ENCODE measurements at regions not wholly inside any gene's neighbourhood (a gene's known extent, or its start where the extent isn't known, plus 50 kb on each side); places are given as distances from the start of the nearest gene placed in this dataset.

GRCh38 chr18:40380686-40381439 is 1574.2 kb upstream of the PIK3C3 start:
- Histone ChIP-seq H3K36me3 (no peaks in the 10 kb centered on the region), H3K4me3 (no peak overlapping the region), H3K9me3 (no peaks in the 10 kb centered on the region), H3K27ac (no peak overlapping the region), H3K4me1 (no peaks in the 10 kb centered on the region), H3K27me3 (no peaks in the 10 kb centered on the region)
- peak in 1 of 3 donors; percentile 26 for DNase-seq
- TF ChIP-seq CTCF (IDR thresholded peaks at IDR 0.05) = no peak
- TF ChIP-seq POLR2A (IDR thresholded peaks at IDR 0.05) = no peak

GRCh38 chr18:40375837-40376236 is 1579.2 kb upstream of the PIK3C3 start:
- no peaks in the 10 kb centered on the region for H3K4me1 ChIP-seq
- no peak for DNase-seq
- no peak overlapping the region for H3K27ac ChIP-seq
- H3K36me3 ChIP-seq = no peaks in the 10 kb centered on the region
- TF ChIP-seq CTCF (IDR thresholded peaks at IDR 0.05) (no peak), POLR2A (IDR thresholded peaks at IDR 0.05) (no peak)
- H3K27me3 ChIP-seq = no peaks in the 10 kb centered on the region
- no peaks in the 10 kb centered on the region for H3K9me3 ChIP-seq
- no peak overlapping the region for H3K4me3 ChIP-seq

DNA sequence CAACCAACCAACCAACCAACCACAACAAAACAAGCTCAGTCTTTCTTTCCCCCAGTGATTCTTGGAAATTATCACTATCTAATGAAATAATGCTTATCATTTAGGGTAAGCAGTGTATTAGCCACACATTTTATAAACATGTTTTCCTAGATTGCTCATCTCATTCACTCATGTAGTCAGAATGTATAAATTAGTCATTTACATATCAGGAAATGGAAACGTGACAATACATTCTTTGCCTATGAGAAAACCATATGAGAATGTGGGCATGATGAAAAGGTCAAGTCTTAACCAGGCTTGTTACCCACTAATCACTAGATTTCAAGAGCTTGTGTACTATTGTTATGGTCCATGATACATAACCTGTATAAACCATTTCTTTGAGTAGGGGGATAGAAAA is 1583.4 kb upstream of the PIK3C3 start:
- no peak for DNase-seq
- no peak overlapping the region for H3K4me3 ChIP-seq
- no peak overlapping the region for H3K27ac ChIP-seq
- H3K4me1 ChIP-seq = no peaks in the 10 kb centered on the region
- H3K9me3 ChIP-seq = no peaks in the 10 kb centered on the region
- no peak for TF ChIP-seq POLR2A (IDR thresholded peaks at IDR 0.05)
- no peak for TF ChIP-seq CTCF (IDR thresholded peaks at IDR 0.05)
- H3K27me3 ChIP-seq = no peaks in the 10 kb centered on the region
- no peaks in the 10 kb centered on the region for H3K36me3 ChIP-seq

DNA sequence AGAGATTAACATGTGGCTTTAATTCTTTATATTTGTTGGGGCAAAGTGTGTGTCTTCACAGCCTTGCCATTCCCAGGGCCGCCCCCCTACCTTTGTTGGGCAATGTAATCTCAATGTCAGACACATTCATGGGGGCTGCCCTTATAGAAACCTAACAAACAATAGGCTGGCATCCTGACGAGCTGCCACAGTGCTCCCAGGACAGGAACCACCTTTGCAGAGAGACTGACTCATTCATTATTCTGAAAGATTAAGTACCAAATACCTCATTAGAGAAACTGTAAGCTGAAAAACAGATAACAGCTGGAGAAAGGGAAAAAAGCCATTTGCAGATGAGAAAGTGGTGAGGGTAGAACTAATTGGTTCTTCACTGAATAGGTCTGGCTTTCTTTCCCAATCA is 1587.5 kb upstream of the PIK3C3 start:
- no peak for DNase-seq
- Histone ChIP-seq H3K36me3 (no peaks in the 10 kb centered on the region), H3K27me3 (no peaks in the 10 kb centered on the region), H3K9me3 (no peaks in the 10 kb centered on the region), H3K27ac (no peak overlapping the region), H3K4me3 (no peak overlapping the region), H3K4me1 (no peaks in the 10 kb centered on the region)
- TF ChIP-seq POLR2A (IDR thresholded peaks at IDR 0.05) (no peak), CTCF (IDR thresholded peaks at IDR 0.05) (no peak)

- no peak for DNase-seq
- no peak overlapping the region for H3K27ac ChIP-seq
- no peak for TF ChIP-seq POLR2A (IDR thresholded peaks at IDR 0.05)
- TF ChIP-seq CTCF (IDR thresholded peaks at IDR 0.05) = no peak
- H3K9me3 ChIP-seq = no peaks in the 10 kb centered on the region
- no peaks in the 10 kb centered on the region for H3K27me3 ChIP-seq
- H3K36me3 ChIP-seq = no peaks in the 10 kb centered on the region
- H3K4me1 ChIP-seq = no peaks in the 10 kb centered on the region
- no peak overlapping the region for H3K4me3 ChIP-seq
Measured at GRCh38 chr18:40366521-40366920, 1588.5 kb upstream of the PIK3C3 start.

DNA sequence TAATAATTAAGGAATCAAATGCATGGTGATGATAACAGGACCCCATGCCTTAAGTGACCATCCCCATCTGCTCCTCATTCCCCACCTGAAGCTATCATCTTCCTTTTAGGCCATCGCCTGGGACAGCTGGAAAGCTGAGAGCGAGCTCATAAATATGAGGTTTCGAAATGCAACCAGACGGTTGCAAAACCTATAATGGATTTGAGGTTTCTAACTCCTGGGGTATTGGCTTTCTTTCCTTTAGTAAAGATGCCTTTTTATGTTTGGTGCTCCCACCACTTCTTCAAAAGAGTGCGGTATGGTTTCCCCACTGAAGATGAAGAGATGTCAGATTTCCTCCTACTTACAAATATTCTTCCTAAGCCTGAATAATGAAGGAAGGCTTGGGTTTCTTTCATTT is 1589.5 kb upstream of the PIK3C3 start:
- Histone ChIP-seq H3K27ac (no peak overlapping the region), H3K27me3 (no peaks in the 10 kb centered on the region), H3K36me3 (no peaks in the 10 kb centered on the region), H3K4me1 (no peaks in the 10 kb centered on the region), H3K4me3 (no peak overlapping the region), H3K9me3 (no peaks in the 10 kb centered on the region)
- TF ChIP-seq POLR2A (IDR thresholded peaks at IDR 0.05) (no peak), CTCF (IDR thresholded peaks at IDR 0.05) (no peak)
- DNase-seq = no peak

All from Peyer's patch (tissue), 4 donors.